Heart right ventricle (tissue), 16 donors: ENCODE measurements at regions not wholly inside any gene's neighbourhood (a gene's known extent, or its start where the extent isn't known, plus 50 kb on each side); places are given as distances from the start of the nearest gene placed in this dataset.

Experiments used
- ATAC-seq, 8 donors: fragments of 200-7000 bp; cut with Tn5 transposase; one replicate each; pipeline ENCODE4 v1.9.1; 2020; ENCODE audit warnings: mild to moderate bottlenecking in 8 of 8, moderate library complexity in 8 of 8, moderate number of reproducible peaks in 1 of 8
- DNase-seq, 2 donors: peaks; one replicate each; pipeline ENCODE4 v3.0.0-alpha.2; 2020
- H3K27ac ChIP-seq, 10 donors: fragments of 200-600 bp; sonication (generic) in 2 of 10; one replicate each; pipeline versions ENCODE4 v1.5.0 to v1.8.0; 2020 to 2022; ENCODE audit warnings: mild to moderate bottlenecking in 3 of 10
- H3K27me3 ChIP-seq, 7 donors: fragments of 200-600 bp; one replicate each; pipeline ENCODE4 v1.8.0; 2021 to 2022; ENCODE audit warnings: mild to moderate bottlenecking in 2 of 7
- H3K36me3 ChIP-seq, 9 donors: fragments of 200-600 bp; sonication (generic) in 1 of 9; one replicate each; pipeline versions ENCODE4 v1.5.0 to v1.8.0; 2020 to 2022; ENCODE audit warnings: mild to moderate bottlenecking in 2 of 9
- H3K4me1 ChIP-seq, 9 donors: fragments of 200-600 bp; sonication (generic) in 1 of 9; one replicate each; pipeline versions ENCODE4 v1.5.0 to v1.8.0; 2020 to 2022; ENCODE audit warnings: mild to moderate bottlenecking in 4 of 9
- H3K4me3 ChIP-seq, 10 donors: fragments of 200-600 bp; sonication (generic) in 2 of 10; one replicate each; pipeline versions ENCODE4 v1.5.0 to v1.8.0; 2020 to 2022; ENCODE audit warnings: mild to moderate bottlenecking in 7 of 10, moderate library complexity in 2 of 10
- H3K9me3 ChIP-seq, 11 donors: fragments of 200-600 bp in 10 of 11; sonication (generic) in 2 of 11; one replicate each; pipeline versions ENCODE4 v1.5.0 to v1.8.0; 2013 to 2022; ENCODE audit warnings: mild to moderate bottlenecking in 2 of 11, control low read depth in 1 of 11, moderate library complexity in 1 of 11
- WGBS, 2 donors: extraction: QIAGEN DNeasy Blood & Tissue Kit; methylation state at CpG; one replicate each; pipeline ENCODE4 v1.1.7; 2013; ENCODE audit warnings: inconsistent platforms in 1 of 2; 5-methylcytosine and 5-hydroxymethylcytosine counted together
- intact Hi-C, 10 donors: fragments of 100-400 bp; cut with DNase I; formaldehyde crosslinking; loops; one replicate each; pipeline versions ENCODE4 v1.11.1 to v1.14.2; 2022
- TF ChIP-seq, protein P1 (sequence below), 9 donors: fragments of 200-600 bp; sonication (generic) in 2 of 9; IDR thresholded peaks; one replicate each; pipeline versions ENCODE4 v1.5.0 to v1.8.0; 2021 to 2022; ENCODE audit warnings: antibody characterized with exemption in 9 of 9, mild to moderate bottlenecking in 5 of 9, moderate library complexity in 1 of 9
- donor health status: Arrhythmogenic right ventricular cardiomyopathy.
- donor health status: ischemic (EF 13 %, LVEDD 7.1; RV severe dilation, severe dysfunction).
- donor health status: healthy with polysubstance abuse.
- donor health status: DM: no; HTN: yes; CAD: no.
- donor health status: DM: no; HTN: no; CAD: no.
- donor health status: ischemic (EF 25% LVEDD 6.9; RV normal size, moderate dysfunction).
- donor health status: ischemic (EF 25% LVEDD 5.7; RV mildly dilated, moderate dysfunction).
- donor health status: healthy.
- donor health status: DM: yes; HTN: yes; CAD: no.
- donor health status: Ischemic cardiomyopathy.
- donor health status: ischemic (EF 35%, LVEDD 5.7; RV mildly dilated, moderate dysfunction).
- donor health status: nonischemic (EF 11% LVEDD 7.7; RV severe dilation, severe dysfunction).
- donor health status: DM: yes; HTN: yes; CAD: no.
- donor health status: PGD.
- donor health status: ischemic (EF 29% LVEDD 5.4; RV normal size, mild dysfunction).
- donor health status: nonischemic (EF 23%, LVEDD 6.1; RV moderate dilation, normal function).

GRCh38 chr11:80826808-80827207 is 1386.0 kb upstream of the TENM4 start:
- Histone ChIP-seq H3K36me3 (no peaks in the 10 kb centered on the region), H3K27me3 (no peaks in the 10 kb centered on the region), H3K9me3 (no peaks in the 10 kb centered on the region), H3K4me1 (no peaks in the 10 kb centered on the region), H3K27ac (no peak overlapping the region), H3K4me3 (no peak overlapping the region)
- intact Hi-C loops: no loop called here
- DNase-seq (no peak), ATAC-seq (no peak)
- WGBS, 2 donors: 82 to 86% methylated on average over 2 of the region's 2 CpGs
- TF ChIP-seq, protein P1, sequence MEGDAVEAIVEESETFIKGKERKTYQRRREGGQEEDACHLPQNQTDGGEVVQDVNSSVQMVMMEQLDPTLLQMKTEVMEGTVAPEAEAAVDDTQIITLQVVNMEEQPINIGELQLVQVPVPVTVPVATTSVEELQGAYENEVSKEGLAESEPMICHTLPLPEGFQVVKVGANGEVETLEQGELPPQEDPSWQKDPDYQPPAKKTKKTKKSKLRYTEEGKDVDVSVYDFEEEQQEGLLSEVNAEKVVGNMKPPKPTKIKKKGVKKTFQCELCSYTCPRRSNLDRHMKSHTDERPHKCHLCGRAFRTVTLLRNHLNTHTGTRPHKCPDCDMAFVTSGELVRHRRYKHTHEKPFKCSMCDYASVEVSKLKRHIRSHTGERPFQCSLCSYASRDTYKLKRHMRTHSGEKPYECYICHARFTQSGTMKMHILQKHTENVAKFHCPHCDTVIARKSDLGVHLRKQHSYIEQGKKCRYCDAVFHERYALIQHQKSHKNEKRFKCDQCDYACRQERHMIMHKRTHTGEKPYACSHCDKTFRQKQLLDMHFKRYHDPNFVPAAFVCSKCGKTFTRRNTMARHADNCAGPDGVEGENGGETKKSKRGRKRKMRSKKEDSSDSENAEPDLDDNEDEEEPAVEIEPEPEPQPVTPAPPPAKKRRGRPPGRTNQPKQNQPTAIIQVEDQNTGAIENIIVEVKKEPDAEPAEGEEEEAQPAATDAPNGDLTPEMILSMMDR (IDR thresholded peaks at IDR 0.05): no peak

- 71 to 75% methylated on average over 7 of the region's 7 CpGs for WGBS, 2 donors
- ATAC-seq (no peak), DNase-seq (no peak)
- Histone ChIP-seq H3K27ac (no peak overlapping the region), H3K27me3 (no peaks in the 10 kb centered on the region), H3K36me3 (no peaks in the 10 kb centered on the region), H3K9me3 (no peaks in the 10 kb centered on the region), H3K4me3 (no peak overlapping the region), H3K4me1 (no peaks in the 10 kb centered on the region)
- intact Hi-C loops: no loop called here
- TF ChIP-seq, protein P1 (IDR thresholded peaks at IDR 0.05): no peak
Observed at GRCh38 chr11:80822308-80822707, 1381.5 kb upstream of the TENM4 start.

DNA sequence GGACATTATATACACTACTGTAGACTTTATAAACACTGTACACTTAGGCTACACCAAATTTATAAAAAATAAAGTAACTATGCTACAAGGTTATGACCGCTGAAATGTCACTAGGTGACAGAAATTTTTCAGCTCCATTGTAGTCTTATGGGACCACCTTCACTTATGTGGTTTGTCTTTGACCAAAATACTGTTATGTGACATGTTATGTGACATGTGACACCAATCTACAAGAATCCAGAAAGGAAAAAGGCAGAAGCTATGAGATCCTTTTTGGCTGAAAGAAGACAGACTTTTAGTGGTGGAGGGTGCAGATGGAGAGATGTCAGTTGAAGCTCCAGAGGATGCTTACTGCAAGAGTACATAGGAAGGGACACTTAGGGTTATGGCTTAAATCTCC is 1378.4 kb upstream of the TENM4 start:
- TF ChIP-seq, protein P1 (IDR thresholded peaks at IDR 0.05): no peak
- H3K4me1 ChIP-seq: peaks cover 0 to 8% (median 0%) of the 10 kb centered on the region in 9 donors
- no peaks in the 10 kb centered on the region for H3K27me3 ChIP-seq
- H3K4me3 ChIP-seq: no peak overlapping the region
- DNase-seq (no peak), ATAC-seq (no peak)
- WGBS, 2 donors: 87 to 100% methylated on average over 1 of the region's 1 CpG
- no peaks in the 10 kb centered on the region for H3K36me3 ChIP-seq
- H3K9me3 ChIP-seq: no peaks in the 10 kb centered on the region
- no peak overlapping the region for H3K27ac ChIP-seq
- intact Hi-C loops: no loop called here

DNA sequence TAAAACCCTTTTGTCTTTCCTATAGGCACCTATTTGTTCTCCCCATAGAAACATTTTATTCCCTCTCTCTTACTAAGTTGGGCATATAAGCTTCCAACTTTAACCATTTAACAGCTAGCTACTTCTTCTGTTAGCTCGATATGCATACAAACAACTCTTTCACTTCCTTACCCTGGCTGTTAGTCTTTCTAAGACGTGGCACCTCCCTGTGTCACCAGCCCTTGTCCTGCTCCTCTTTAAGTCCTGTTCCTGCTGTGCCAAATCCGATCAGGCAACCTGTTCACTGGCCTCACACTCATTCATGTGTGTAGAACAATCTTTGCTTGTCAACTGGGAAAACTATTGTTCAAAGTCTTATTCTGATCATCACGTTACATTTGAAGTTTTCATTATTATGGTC is 1376.1 kb upstream of the TENM4 start:
- Histone ChIP-seq H3K27ac (no peak overlapping the region), H3K36me3 (no peaks in the 10 kb centered on the region), H3K27me3 (no peaks in the 10 kb centered on the region), H3K9me3 (no peaks in the 10 kb centered on the region), H3K4me3 (no peak overlapping the region), H3K4me1 (peaks cover 0 to 8% (median 0%) of the 10 kb centered on the region in 9 donors)
- ATAC-seq: no peak
- 67 to 77% methylated on average over 4 of the region's 4 CpGs for WGBS, 2 donors
- no peak for DNase-seq
- intact Hi-C loops: no loop called here
- TF ChIP-seq, protein P1 (IDR thresholded peaks at IDR 0.05): no peak

DNA sequence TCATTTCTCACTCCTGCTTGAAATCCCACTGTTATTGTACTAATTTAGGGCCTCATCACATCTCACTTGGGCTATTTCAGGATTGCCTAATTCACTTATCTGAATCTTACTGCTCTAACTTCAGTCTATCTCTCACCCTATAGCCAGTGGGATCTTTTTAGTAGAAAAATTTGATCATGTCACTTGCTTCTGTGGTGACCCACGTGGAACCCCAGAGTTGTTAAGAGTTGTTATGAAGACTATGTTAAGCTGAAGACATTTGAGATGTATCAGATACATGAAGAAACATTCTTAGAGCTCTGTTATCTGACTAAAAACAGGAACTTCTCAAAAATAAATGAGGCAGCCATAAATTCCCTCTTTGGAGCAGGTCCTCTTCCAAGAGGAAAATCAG is 1375.6 kb upstream of the TENM4 start:
- 33 to 59% methylated on average over 1 of the region's 1 CpG for whole genome bisulfite sequencing, 2 donors
- peaks cover 0 to 8% (median 0%) of the 10 kb centered on the region in 9 donors for H3K4me1 ChIP-seq
- no peaks in the 10 kb centered on the region for H3K9me3 ChIP-seq
- DNase-seq: no peak
- no peak overlapping the region for H3K27ac ChIP-seq
- TF ChIP-seq, protein P1 (IDR thresholded peaks at IDR 0.05): no peak
- no peaks in the 10 kb centered on the region for H3K27me3 ChIP-seq
- intact Hi-C loops: no loop called here
- H3K36me3 ChIP-seq: no peaks in the 10 kb centered on the region
- no peak for ATAC-seq
- H3K4me3 ChIP-seq: no peak overlapping the region
